ENCODE measurements at regions not wholly inside any gene's neighbourhood (a gene's known extent, or its start where the extent isn't known, plus 50 kb on each side); places are given as distances from the start of the nearest gene placed in this dataset.

DNA sequence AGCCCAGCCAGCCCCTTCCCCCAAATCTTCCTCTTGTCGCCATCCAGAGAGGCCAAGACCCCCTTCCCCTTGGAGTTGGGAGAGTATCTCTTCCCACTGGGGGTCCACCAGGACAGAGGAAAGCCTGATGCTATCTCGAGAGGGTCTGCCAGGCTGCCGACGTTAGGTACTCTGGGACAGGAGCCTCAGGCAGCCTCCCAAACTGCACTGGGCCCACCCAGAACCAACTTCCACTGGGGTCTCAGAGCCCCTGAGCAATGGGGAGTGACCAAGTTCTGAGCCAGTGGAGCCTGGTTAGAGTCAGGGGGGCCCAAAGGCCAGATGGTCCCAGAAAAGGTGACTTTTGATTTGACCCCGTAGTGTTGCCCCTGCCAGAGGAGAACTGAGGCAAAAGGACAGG, 189.1 kb downstream of the INHBB start:
- Histone ChIP-seq H3K9me3 (no peaks in the 10 kb centered on the region), H3K27me3 (no peaks in the 10 kb centered on the region), H3K36me3 (no peaks in the 10 kb centered on the region), H3K4me1 (peaks cover 0 to under 1% of the 10 kb centered on the region in 2 donors), H3K4me3 (no peak overlapping the region), H3K27ac (no peak overlapping the region)
- TF ChIP-seq, protein P1, sequence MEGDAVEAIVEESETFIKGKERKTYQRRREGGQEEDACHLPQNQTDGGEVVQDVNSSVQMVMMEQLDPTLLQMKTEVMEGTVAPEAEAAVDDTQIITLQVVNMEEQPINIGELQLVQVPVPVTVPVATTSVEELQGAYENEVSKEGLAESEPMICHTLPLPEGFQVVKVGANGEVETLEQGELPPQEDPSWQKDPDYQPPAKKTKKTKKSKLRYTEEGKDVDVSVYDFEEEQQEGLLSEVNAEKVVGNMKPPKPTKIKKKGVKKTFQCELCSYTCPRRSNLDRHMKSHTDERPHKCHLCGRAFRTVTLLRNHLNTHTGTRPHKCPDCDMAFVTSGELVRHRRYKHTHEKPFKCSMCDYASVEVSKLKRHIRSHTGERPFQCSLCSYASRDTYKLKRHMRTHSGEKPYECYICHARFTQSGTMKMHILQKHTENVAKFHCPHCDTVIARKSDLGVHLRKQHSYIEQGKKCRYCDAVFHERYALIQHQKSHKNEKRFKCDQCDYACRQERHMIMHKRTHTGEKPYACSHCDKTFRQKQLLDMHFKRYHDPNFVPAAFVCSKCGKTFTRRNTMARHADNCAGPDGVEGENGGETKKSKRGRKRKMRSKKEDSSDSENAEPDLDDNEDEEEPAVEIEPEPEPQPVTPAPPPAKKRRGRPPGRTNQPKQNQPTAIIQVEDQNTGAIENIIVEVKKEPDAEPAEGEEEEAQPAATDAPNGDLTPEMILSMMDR (IDR thresholded peaks at IDR 0.05): no peak
- TF ChIP-seq POLR2AphosphoS5 (IDR thresholded peaks at IDR 0.05) (no peak), POLR2A (IDR thresholded peaks at IDR 0.05) (no peak)
- intact Hi-C loops (cut with DNase I; ENCODE audit: low total_unique reads): no loop called here
- DNase-seq (ENCODE audit: low spot score in 2 of 2): no peak

DNA sequence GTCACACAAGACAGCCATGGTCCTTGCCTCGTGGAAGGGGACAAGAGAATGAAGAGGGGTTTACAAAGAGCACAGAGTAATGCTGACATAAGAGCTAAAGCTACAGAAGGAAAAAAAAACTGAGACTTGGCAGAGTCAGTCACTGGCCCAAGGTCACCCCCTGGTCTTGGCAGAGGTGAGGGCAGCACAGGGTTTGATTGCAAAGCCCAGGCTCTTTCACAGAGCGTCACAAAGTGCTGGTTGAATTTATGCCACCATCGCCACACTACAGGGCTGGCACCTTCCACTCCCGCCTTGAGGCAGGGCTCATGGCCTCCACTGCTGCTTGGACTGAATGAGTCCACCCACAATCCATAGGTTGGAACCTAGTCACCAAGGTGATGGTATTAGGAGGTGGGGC, 190.2 kb downstream of the INHBB start:
- no peak for DNase-seq (ENCODE audit: low spot score in 2 of 2)
- Histone ChIP-seq H3K4me3 (no peak overlapping the region), H3K27ac (no peak overlapping the region), H3K4me1 (peaks cover 0 to 5% of the 10 kb centered on the region in 2 donors), H3K27me3 (no peaks in the 10 kb centered on the region), H3K9me3 (no peaks in the 10 kb centered on the region), H3K36me3 (no peaks in the 10 kb centered on the region)
- no peak for TF ChIP-seq POLR2AphosphoS5 (IDR thresholded peaks at IDR 0.05)
- no peak for TF ChIP-seq POLR2A (IDR thresholded peaks at IDR 0.05)
- intact Hi-C loops (cut with DNase I; ENCODE audit: low total_unique reads): no loop called here

DNA sequence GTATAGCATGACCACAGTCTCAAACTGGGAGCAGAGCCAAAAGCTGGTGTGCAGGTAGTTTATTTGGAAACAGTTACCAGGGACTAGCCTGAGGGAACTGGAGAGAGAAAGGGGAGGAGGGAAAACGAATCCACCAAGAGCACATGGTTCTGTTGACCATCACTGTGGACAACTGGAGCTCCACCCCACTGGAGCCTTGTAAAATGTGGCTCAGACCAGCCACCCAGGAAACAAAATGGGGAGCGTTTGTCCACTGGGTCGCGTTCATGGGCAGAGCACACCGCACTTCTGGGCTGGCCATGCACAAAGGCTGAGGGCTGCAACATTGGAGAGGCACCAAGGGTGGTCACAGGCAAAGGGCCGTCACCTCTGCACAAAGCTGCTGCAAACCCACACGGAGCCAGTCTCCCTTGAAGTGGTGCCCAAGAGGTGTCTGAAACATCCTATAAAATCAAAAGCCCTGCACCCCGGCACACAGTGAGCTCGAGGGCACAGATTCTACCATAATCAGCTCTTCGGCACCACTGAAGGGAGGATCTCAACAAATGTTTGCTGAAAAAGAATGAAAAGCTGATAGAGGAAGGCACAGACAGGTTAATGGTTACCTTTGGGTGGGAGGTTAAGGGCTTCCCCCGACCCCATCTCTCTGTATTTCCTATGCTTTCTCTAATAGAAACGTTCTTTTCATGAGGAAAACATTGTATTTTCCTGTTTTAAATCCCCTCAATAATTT, 192.9 kb downstream of the INHBB start:
- Histone ChIP-seq H3K36me3 (no peaks in the 10 kb centered on the region), H3K27ac (peak overlapping the region in 1 of 2 donors; percentile 44), H3K27me3 (no peaks in the 10 kb centered on the region), H3K4me1 (peaks cover 0 to 5% of the 10 kb centered on the region in 2 donors), H3K4me3 (no peak overlapping the region), H3K9me3 (no peaks in the 10 kb centered on the region)
- intact Hi-C loops (cut with DNase I; ENCODE audit: low total_unique reads): no loop called here
- TF ChIP-seq POLR2AphosphoS5 (IDR thresholded peaks at IDR 0.05): no peak
- TF ChIP-seq POLR2A (IDR thresholded peaks at IDR 0.05): no peak
- TF ChIP-seq, protein P1 (IDR thresholded peaks at IDR 0.05): no peak
- DNase-seq (ENCODE audit: low spot score in 2 of 2): peak in 1 of 2 donors; percentile 49

DNA sequence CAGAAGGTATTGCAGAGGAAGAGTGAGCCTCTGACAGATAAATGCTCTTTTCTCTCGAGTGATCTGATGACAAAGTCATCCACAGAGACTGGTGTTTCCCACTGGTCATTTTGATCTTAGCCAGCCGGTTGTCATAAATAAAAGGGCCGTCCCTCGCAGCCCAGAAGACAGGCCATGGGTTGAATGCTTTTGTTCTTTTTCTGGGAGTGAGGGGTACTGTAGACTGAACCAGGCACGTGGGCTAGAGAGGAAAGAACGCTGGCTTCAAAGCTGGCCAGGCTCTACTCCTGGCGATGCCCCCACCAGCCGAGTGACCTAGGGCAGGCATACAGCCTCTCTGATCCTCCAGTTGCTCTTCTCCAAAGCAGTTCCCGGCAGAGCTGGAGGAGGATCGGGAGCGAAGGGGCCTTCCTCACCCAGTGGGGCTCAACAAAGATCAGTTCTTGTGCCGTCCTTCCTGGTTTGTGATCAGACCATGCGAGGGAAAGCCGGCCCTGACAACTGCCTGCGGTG, 193.5 kb downstream of the INHBB start:
- no peak overlapping the region for H3K4me3 ChIP-seq
- peaks cover 0 to 5% of the 10 kb centered on the region in 2 donors for H3K4me1 ChIP-seq
- H3K36me3 ChIP-seq: no peaks in the 10 kb centered on the region
- intact Hi-C loops (cut with DNase I; ENCODE audit: low total_unique reads): no loop called here
- H3K27ac ChIP-seq: no peak overlapping the region
- no peak for TF ChIP-seq POLR2AphosphoS5 (IDR thresholded peaks at IDR 0.05)
- no peak for DNase-seq (ENCODE audit: low spot score in 2 of 2)
- H3K27me3 ChIP-seq: no peaks in the 10 kb centered on the region
- no peaks in the 10 kb centered on the region for H3K9me3 ChIP-seq

DNA sequence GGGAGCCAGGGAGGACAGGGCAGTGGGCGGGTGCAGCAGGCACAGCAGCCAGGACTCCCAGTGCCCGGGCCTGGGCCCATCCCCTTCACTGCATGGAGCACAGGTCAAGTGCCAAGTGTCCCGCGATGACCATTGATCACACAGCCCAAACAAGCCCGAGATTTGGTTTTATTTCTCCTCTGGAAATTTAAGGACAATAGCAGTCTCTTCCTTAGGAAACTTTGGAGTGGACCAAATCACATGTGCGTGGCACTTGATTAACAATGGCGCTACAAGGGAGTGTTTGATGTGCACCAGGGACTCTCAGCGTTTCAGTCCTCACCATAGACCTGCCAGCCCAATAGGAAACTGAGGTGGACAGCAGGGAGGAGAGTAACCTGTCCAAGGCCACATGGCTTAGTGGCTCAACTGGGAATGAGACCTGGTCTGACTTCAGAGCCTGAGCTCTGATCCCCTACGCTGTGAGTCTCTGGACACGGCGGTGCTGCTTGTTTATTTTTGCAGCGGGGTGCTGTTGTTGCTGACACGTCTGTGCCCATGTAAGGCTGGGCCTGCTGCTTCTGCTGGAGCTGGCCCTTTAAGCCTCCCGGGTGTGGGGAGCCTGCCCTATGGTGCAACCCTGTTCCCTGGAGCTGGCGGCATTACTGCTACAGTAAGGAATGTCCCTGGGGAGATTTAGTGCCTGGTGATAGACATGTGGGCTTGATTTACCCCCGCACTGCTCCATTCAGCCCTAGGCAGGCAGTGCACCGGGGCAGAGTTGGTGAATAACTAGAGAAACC, 194.2 kb downstream of the INHBB start:
- no peaks in the 10 kb centered on the region for H3K9me3 ChIP-seq
- TF ChIP-seq, protein P1 (IDR thresholded peaks at IDR 0.05): no peak
- TF ChIP-seq POLR2A (IDR thresholded peaks at IDR 0.05) (no peak), POLR2AphosphoS5 (IDR thresholded peaks at IDR 0.05) (peak; percentile 44 to 78 (median 47))
- H3K36me3 ChIP-seq: no peaks in the 10 kb centered on the region
- intact Hi-C loops (cut with DNase I; ENCODE audit: low total_unique reads): no loop called here
- no peaks in the 10 kb centered on the region for H3K27me3 ChIP-seq
- H3K27ac ChIP-seq: peak overlapping the region in 1 of 2 donors; percentile 51
- H3K4me3 ChIP-seq: no peak overlapping the region
- peak in 1 of 2 donors; percentile 43 for DNase-seq (ENCODE audit: low spot score in 2 of 2)
- H3K4me1 ChIP-seq: peaks cover 0 to 5% of the 10 kb centered on the region in 2 donors
